PC-9 (cell line): ENCODE measurements at regions not wholly inside any gene's neighbourhood (a gene's known extent, or its start where the extent isn't known, plus 50 kb on each side); places are given as distances from the start of the nearest gene placed in this dataset.

Experiments used
- BruUV-seq: library from RNA; stranded (reverse); fragments of 400-500 nt; replicated peaks from 2 replicates; lab custom pipeline; 2021; lab: Mats Ljungman, UMichigan
- CTCF ChIA-PET: fragments of 300-600 bp; sonication (Branson Sonifier 250); formaldehyde crosslinking; loops from one replicate; lab custom pipeline; 2022; ENCODE audit warnings: antibody characterized with exemption; lab: Charles Lee
- POLR2A ChIA-PET: fragments of 300-600 bp; sonication (Branson Sonifier 250); formaldehyde crosslinking; loops from one replicate; lab custom pipeline; 2022; ENCODE audit warnings: antibody characterized with exemption; ENCODE audit not compliant: unreplicated experiment; lab: Charles Lee
- DNase-seq, 2 experiments: peaks; one replicate each; pipeline versions ENCODE4 v3.0.0 to v3.0.0-alpha.2; 2015 to 2022; ENCODE audit warnings: mixed read lengths in 1 of 2
- H2AFZ ChIP-seq: fragments of 200-600 bp; sonication (generic); 2 replicates; pipeline ENCODE4 v1.8.1; 2017; ENCODE audit warnings: antibody characterized with exemption
- H3F3A ChIP-seq: fragments of 200-600 bp; sonication (generic); 2 replicates; pipeline ENCODE4 v1.8.1; 2017; ENCODE audit warnings: antibody characterized with exemption, mild to moderate bottlenecking, low read depth; ENCODE audit not compliant: insufficient read depth
- H3K27ac ChIP-seq: fragments of 200-600 bp; sonication (generic); 2 replicates; pipeline ENCODE4 v1.6.1; 2016; ENCODE audit warnings: mixed run types
- H3K27me3 ChIP-seq: fragments of 200-600 bp; sonication (generic); 2 replicates; pipeline ENCODE4 v1.6.1; 2016; ENCODE audit warnings: low read depth, mixed run types; ENCODE audit not compliant: insufficient read depth
- H3K36me3 ChIP-seq: fragments of 200-600 bp; sonication (generic); 2 replicates; pipeline ENCODE4 v1.6.1; 2016; ENCODE audit warnings: low read depth, mixed run types
- H3K4me1 ChIP-seq: fragments of 200-600 bp; sonication (generic); replicated peaks from 2 replicates; pipeline ENCODE4 v1.6.1; 2016; ENCODE audit warnings: mixed run types; ENCODE audit not compliant: insufficient read depth
- H3K4me2 ChIP-seq: fragments of 200-600 bp; sonication (generic); 2 replicates; pipeline ENCODE4 v1.6.1; 2017; ENCODE audit warnings: mixed run types
- H3K4me3 ChIP-seq: fragments of 200-600 bp; sonication (generic); 2 replicates; pipeline ENCODE4 v1.6.1; 2016; ENCODE audit warnings: mixed run types
- H3K79me2 ChIP-seq: fragments of 200-600 bp; sonication (generic); 2 replicates; pipeline ENCODE4 v1.6.1; 2017; ENCODE audit warnings: low read depth, mixed run types
- H3K9me2 ChIP-seq: fragments of 200-600 bp; sonication (generic); 2 replicates; pipeline ENCODE4 v1.8.1; 2017; ENCODE audit warnings: mild to moderate bottlenecking; ENCODE audit not compliant: insufficient read depth
- H3K9me3 ChIP-seq: fragments of 200-600 bp; sonication (generic); 2 replicates; pipeline ENCODE4 v1.8.1; 2016; ENCODE audit warnings: low read depth; ENCODE audit not compliant: insufficient read depth
- H4K20me1 ChIP-seq: fragments of 200-600 bp; sonication (generic); 2 replicates; pipeline ENCODE4 v1.8.1; 2017; ENCODE audit not compliant: insufficient read depth
- CTCF ChIP-seq: fragments of 200-600 bp; sonication (generic); conservative IDR thresholded peaks from 2 replicates; pipeline ENCODE4 v1.6.1; 2017; ENCODE audit warnings: mixed run types, antibody characterized with exemption, mild to moderate bottlenecking, moderate library complexity
- EZH2 ChIP-seq: fragments of 200-600 bp; sonication (generic); IDR thresholded peaks from 2 replicates; pipeline ENCODE4 v1.8.0; 2017; ENCODE audit warnings: antibody characterized with exemption, low read depth
- intact Hi-C: fragments of 100-400 bp; cut with micrococcal nuclease; formaldehyde crosslinking; loops from one replicate; pipeline ENCODE4 v1.10.0; 2022; ENCODE audit not compliant: unreplicated experiment

- H3K9me3 ChIP-seq: no peaks in the 10 kb centered on the region
- H3K79me2 ChIP-seq: no peaks in the 10 kb centered on the region
- H3K36me3 ChIP-seq: no peaks in the 10 kb centered on the region
- H3K4me3 ChIP-seq: no peak overlapping the region
- H3K27me3 ChIP-seq: no peaks in the 10 kb centered on the region
- TF ChIP-seq EZH2: no peak
- no peak for TF ChIP-seq CTCF
- no peak overlapping the region for H3K27ac ChIP-seq
- H3K9me2 ChIP-seq: no peaks in the 10 kb centered on the region
- H4K20me1 ChIP-seq: no peaks in the 10 kb centered on the region
- DNase-seq: no peak
- H3F3A ChIP-seq: no peaks in the 10 kb centered on the region
- ChIA-PET CTCF (no interaction called here), POLR2A (no interaction called here)
- no peaks in the 10 kb centered on the region for H3K4me1 ChIP-seq
- no peak overlapping the region for H2AFZ ChIP-seq
- BruUV-seq: no TSS peak
- intact Hi-C loops: no loop called here
- H3K4me2 ChIP-seq: no peak overlapping the region
These were observed 1189.1 kb upstream of the NXPH2 start for GRCh38 chr2:139969323-139969722.

GRCh38 chr2:139968588-139968987, 1188.4 kb upstream of the NXPH2 start:
- ChIA-PET CTCF (no interaction called here), POLR2A (no interaction called here)
- Histone ChIP-seq H3K4me1 (no peaks in the 10 kb centered on the region), H3K79me2 (no peaks in the 10 kb centered on the region), H3K36me3 (no peaks in the 10 kb centered on the region), H3K27ac (no peak overlapping the region), H2AFZ (no peak overlapping the region), H3K27me3 (no peaks in the 10 kb centered on the region), H3F3A (no peaks in the 10 kb centered on the region), H3K9me2 (no peaks in the 10 kb centered on the region), H4K20me1 (no peaks in the 10 kb centered on the region), H3K9me3 (no peaks in the 10 kb centered on the region), H3K4me2 (no peak overlapping the region), H3K4me3 (no peak overlapping the region)
- intact Hi-C loops: no loop called here
- no peak for DNase-seq
- TF ChIP-seq CTCF (no peak), EZH2 (no peak)
- no TSS peak for BruUV-seq

- H3K4me1 ChIP-seq: no peaks in the 10 kb centered on the region
- ChIA-PET CTCF (no interaction called here), POLR2A (no interaction called here)
- H3K27ac ChIP-seq: no peak overlapping the region
- H3K4me3 ChIP-seq: no peak overlapping the region
- BruUV-seq: no TSS peak
- no peaks in the 10 kb centered on the region for H3K79me2 ChIP-seq
- no peak overlapping the region for H2AFZ ChIP-seq
- no peaks in the 10 kb centered on the region for H3K36me3 ChIP-seq
- no peaks in the 10 kb centered on the region for H4K20me1 ChIP-seq
- intact Hi-C loops: no loop called here
- H3K9me3 ChIP-seq: no peaks in the 10 kb centered on the region
- no peaks in the 10 kb centered on the region; the same call in 1 of the 2 replicates for H3K9me2 ChIP-seq
- H3K27me3 ChIP-seq: no peaks in the 10 kb centered on the region
- H3K4me2 ChIP-seq: no peak overlapping the region
- no peaks in the 10 kb centered on the region for H3F3A ChIP-seq
- TF ChIP-seq CTCF (no peak), EZH2 (no peak)
- DNase-seq: no peak
These were observed 1187.5 kb upstream of the NXPH2 start for GRCh38 chr2:139967665-139968064.
